ENCODE measurements at regions not wholly inside any gene's neighbourhood (a gene's known extent, or its start where the extent isn't known, plus 50 kb on each side); places are given as distances from the start of the nearest gene placed in this dataset.
A peak's percentile ranks its signal among the peaks of the same experiment; 100 is the strongest.

DNA sequence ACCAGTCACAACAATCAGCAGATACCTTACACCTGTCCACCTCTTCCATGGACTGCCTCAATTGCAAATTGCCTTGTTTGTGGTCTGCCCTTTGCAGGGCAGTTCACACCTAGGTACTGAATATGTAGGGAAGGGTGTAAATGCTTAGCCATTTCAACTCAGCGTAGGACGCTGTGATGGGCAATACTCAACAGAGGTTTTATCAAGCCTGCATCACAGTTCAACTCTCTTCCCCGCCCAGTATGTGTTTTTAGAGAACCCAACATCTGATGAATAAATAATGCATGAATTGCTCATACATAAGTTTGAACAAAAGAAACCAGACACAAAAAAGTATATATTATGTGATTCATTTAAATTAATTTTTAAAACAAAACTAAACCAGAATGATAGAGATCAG lies 124.4 kb downstream of the P2RY1 start:
- no peak overlapping the region for H3K4me3 ChIP-seq (ENCODE audit: low read depth, low read length)
- DNase-seq (ENCODE audit: low read depth) (no peak), FAIRE-seq (no peak)
- no peaks in the 10 kb centered on the region for H3K27me3 ChIP-seq (ENCODE audit: control insufficient read depth, insufficient read depth, low read length)
- no peaks in the 10 kb centered on the region for H3K36me3 ChIP-seq (ENCODE audit: control insufficient read depth, insufficient read depth, low read length)
- TF ChIP-seq, protein P1, sequence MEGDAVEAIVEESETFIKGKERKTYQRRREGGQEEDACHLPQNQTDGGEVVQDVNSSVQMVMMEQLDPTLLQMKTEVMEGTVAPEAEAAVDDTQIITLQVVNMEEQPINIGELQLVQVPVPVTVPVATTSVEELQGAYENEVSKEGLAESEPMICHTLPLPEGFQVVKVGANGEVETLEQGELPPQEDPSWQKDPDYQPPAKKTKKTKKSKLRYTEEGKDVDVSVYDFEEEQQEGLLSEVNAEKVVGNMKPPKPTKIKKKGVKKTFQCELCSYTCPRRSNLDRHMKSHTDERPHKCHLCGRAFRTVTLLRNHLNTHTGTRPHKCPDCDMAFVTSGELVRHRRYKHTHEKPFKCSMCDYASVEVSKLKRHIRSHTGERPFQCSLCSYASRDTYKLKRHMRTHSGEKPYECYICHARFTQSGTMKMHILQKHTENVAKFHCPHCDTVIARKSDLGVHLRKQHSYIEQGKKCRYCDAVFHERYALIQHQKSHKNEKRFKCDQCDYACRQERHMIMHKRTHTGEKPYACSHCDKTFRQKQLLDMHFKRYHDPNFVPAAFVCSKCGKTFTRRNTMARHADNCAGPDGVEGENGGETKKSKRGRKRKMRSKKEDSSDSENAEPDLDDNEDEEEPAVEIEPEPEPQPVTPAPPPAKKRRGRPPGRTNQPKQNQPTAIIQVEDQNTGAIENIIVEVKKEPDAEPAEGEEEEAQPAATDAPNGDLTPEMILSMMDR (IDR thresholded peaks at IDR 0.05; ENCODE audit: insufficient read depth, low read length, severe bottlenecking): no peak

DNA sequence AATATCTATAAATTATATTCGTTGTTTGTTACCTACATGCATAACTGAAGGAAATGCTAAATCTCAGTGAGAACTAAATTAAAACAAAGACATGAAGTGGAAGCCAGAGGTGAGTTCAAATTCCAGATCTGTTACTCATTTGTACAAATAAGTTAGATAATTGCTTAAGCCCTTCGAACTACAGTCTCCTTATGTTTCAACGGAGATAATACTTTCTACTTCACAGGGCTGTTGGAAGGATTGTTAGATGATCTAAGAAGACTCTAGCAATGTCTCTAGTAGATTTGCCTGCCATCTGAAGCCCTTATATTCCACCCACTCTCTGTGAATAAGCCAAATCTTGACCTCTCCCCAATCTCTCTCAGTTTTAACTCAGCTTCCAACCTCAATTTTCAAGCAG lies 125.8 kb downstream of the P2RY1 start:
- H3K36me3 ChIP-seq (ENCODE audit: control insufficient read depth, insufficient read depth, low read length): no peaks in the 10 kb centered on the region
- DNase-seq (ENCODE audit: low read depth): peak; percentile 77
- H3K27me3 ChIP-seq (ENCODE audit: control insufficient read depth, insufficient read depth, low read length): no peaks in the 10 kb centered on the region
- TF ChIP-seq, protein P1 (IDR thresholded peaks at IDR 0.05; ENCODE audit: insufficient read depth, low read length, severe bottlenecking): no peak
- no peak for FAIRE-seq
- no peak overlapping the region for H3K4me3 ChIP-seq (ENCODE audit: low read depth, low read length)

DNA sequence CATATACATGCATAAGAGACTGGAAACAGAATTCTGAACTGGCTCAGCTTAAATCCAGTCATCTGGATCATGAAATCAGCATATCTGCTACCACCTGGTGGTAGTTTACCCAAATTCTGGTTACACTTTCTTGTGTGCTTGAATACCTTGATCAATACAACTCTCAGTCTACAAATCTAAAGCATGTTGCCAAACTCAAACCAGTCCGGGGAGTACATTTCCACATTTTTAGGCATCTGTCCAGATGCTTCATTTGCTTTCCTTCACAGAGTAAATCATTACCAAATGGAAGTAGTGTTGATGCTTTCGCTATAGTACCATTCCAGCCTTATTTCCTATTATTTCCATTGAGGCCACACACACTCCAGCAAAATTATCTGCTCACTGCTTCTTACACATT lies 126.4 kb downstream of the P2RY1 start:
- DNase-seq (ENCODE audit: low read depth): peak; percentile 77
- FAIRE-seq: peak; percentile 28

DNA sequence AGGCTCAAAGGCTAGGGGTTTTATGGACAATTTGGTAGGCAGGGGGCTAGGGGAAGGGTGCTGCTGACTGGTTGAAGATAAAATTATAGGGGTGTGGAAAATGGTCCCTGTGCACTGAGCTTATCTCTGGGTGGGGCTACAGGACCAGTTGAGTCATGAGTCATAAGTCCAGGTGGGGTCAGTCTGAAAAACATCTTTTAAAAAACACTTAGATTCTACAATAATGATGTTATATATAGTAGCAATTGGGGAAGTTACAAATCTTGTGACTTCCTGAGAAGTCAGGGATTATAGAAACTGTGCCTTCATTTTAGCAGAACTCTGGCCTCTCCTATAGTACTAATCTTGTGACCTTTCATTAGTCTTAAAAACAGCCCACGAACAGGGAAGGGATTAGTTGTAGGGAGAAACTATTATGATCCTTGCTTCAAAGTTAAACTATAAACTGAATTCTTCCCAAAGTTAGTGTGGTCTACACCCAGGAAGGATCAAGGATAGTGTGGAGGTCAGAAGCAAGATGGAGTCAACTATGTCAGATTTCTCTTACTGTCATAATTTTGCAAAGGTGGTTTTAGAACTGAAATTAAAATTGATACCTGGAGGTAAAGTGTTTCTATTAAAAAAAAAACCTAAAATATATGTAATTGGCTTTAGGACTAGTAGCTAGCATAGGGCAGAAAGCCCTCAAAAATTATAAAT lies 130.1 kb downstream of the P2RY1 start:
- Histone ChIP-seq H3K36me3 (ENCODE audit: control insufficient read depth, insufficient read depth, low read length) (no peaks in the 10 kb centered on the region), H3K27me3 (ENCODE audit: control insufficient read depth, insufficient read depth, low read length) (no peaks in the 10 kb centered on the region), H3K4me3 (ENCODE audit: low read depth, low read length) (no peak overlapping the region)
- FAIRE-seq (no peak), DNase-seq (ENCODE audit: low read depth) (peak; percentile 12)
- TF ChIP-seq, protein P1 (IDR thresholded peaks at IDR 0.05; ENCODE audit: insufficient read depth, low read length, severe bottlenecking): no peak

More for the DNA sequence above, 126.4 kb downstream of the P2RY1 start:
- H3K36me3 ChIP-seq (ENCODE audit: control insufficient read depth, insufficient read depth, low read length): no peaks in the 10 kb centered on the region
- no peaks in the 10 kb centered on the region for H3K27me3 ChIP-seq (ENCODE audit: control insufficient read depth, insufficient read depth, low read length)
- TF ChIP-seq, protein P1 (IDR thresholded peaks at IDR 0.05; ENCODE audit: insufficient read depth, low read length, severe bottlenecking): peak; percentile 44
- H3K4me3 ChIP-seq (ENCODE audit: low read depth, low read length): no peak overlapping the region

DNA sequence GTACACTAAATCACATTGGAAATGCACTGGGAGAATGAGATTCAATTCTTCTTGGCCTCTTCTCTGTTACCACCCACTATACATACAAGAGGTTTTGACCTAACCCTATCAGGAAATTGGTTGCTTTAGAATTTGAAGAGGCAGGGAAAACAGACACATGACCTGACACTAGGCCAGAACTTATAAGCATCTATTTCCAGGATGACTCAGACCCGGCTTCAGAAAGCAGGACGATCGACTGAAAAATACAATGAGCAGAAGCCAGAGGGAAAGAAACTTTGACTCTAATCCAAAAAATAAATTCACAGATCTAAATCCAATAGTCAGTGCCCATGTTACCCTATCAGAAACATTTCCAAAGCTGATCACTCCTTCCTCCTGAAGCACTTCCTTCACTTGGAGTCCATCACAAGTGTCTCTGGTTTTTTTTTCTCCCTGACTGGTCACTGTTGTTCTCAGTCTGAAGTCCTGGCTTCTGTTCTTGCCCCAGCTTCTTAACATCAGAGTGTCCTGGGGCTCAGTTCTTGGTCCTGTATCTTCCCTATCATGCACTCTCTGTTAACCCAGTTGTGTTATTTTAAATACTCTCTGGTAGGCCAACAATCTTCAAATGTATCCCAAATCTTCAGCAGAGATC lies 133.6 kb downstream of the P2RY1 start:
- peak; percentile 18 for FAIRE-seq
- TF ChIP-seq, protein P1 (IDR thresholded peaks at IDR 0.05; ENCODE audit: insufficient read depth, low read length, severe bottlenecking): no peak
- Histone ChIP-seq H3K36me3 (ENCODE audit: control insufficient read depth, insufficient read depth, low read length) (no peaks in the 10 kb centered on the region), H3K4me3 (ENCODE audit: low read depth, low read length) (no peak overlapping the region), H3K27me3 (ENCODE audit: control insufficient read depth, insufficient read depth, low read length) (no peaks in the 10 kb centered on the region)
- peak; percentile 76 for DNase-seq (ENCODE audit: low read depth)

Measured in bronchial epithelial cell (primary cell).